ENCODE measurements at regions not wholly inside any gene's neighbourhood (a gene's known extent, or its start where the extent isn't known, plus 50 kb on each side); places are given as distances from the start of the nearest gene placed in this dataset.

- no peak for DNase-seq
These were observed 140.1 kb upstream of the PARP11 start for GRCh38 chr12:4012977-4013968.

GRCh38 chr12:4012073-4012472 is 138.9 kb upstream of the PARP11 start:
- DNase-seq: no peak

DNA sequence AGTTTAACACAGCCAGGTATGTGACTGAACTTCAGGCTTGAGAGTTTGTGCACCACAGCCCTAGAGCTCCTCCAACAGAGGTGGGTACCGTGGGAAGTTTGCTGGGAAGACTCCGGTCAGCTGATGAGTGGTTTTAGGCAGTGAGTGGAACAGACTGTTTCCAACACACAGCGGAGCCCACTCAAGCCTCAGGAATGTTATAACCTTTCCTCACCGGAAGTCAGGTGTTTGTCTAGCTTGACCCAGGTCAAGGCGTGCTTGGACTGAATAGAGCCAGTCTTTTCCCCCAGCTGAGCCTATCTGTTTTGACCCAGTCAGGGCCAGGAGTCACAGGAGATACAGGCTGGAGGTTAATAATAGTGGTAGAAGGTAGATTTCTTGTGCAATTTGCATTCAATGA is 138.4 kb upstream of the PARP11 start:
- no peak for DNase-seq

DNA sequence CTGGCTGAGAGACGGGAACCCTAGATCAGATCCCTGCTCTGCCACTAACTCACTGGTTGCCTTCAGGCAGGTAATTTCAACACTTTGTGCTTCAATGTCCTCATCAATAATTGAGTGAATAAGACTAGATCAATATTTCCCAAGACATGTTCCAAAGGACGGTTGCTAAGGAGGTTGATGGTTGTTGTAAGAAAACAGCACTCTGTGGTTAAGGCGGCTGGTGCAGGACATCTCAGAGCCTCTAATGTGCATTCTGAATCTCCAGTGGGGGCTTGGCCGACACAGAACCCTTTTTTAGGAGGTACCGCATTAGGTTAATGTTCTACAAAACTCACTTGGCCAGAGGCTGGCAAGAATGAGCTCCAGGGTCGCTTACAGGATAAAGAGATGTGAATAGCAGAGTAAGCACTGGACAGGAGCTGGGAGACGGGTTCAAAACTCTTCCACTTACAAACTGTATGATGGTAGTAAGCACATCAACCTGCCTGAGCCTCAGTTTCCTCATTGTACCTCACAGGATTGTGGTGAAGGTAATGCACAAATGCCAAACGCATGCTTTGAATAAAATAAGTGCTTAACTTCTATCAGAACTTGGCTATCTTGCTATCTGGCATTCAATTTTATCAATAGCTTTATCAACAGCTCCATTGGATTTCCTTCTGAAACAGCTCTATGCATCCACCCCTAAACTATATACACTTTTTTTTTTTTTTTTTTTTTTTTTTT is 136.9 kb upstream of the PARP11 start:
- no peak for DNase-seq

- DNase-seq: no peak
These were observed 133.5 kb upstream of the PARP11 start for GRCh38 chr12:4006743-4007142.

- DNase-seq: no peak
These were observed 132.7 kb upstream of the PARP11 start for GRCh38 chr12:4005851-4006430.

DNA sequence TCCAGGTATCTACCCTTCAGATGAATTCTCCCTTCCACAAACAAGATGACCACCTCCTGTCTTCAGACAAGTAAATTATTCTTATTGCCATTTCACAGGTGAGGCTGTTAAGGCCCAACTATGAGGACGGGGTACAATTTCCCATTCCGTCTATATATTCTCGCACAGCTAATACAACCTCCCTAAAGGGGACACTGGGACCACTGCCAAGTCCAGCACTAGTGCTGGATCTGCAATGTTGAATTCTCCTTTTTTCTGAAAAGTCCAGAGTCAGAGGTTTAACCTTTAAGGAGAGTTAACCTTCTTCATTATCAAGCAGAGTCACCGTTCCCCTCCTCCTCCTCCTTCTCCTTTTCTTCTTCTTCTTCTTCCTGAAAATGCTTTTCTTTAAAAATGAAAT is 130.4 kb upstream of the PARP11 start:
- no peak for DNase-seq

GRCh38 chr12:4002601-4003000 is 129.4 kb upstream of the PARP11 start:
- DNase-seq: no peak

DNA sequence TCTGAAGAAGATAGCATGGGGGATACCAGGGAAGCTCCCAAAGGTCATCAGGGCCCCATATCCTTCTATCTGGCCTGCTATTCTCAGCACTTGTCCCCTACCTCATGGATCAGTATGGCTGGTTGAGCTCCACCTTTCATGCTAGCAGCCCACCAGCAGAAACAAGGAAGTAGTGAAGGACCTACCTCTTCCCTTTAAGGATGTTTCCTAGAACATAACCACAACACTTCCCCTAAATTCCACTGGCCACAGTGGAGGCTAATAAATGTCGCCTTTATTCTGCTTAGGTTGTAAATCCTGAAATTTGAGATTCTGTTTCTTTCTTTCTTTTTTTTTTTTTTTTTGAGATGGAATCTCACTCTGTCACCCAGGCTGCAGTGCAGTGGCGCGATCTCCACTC is 128.6 kb upstream of the PARP11 start:
- DNase-seq: no peak

GRCh38 chr12:4001031-4001430 is 127.8 kb upstream of the PARP11 start:
- no peak for DNase-seq

DNA sequence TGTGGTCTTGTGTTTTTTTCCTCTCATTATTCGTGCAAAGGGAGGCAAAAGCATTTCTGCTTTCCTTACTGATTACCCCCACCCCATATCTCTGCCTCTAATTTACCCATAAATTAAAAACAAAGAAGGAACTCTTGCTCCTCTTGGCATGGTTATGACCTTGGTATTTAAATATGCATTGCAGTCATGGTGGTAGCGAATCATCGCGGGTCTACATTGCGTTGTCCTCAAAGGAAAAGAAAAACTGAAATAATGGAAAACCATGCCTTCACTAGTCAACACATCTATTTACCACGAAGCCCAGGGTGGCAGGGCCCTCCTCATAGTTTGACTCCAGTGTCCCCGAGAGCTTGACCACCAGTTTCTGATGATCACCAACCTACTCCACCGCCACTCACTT is 126.7 kb upstream of the PARP11 start:
- DNase-seq: no peak

DNA sequence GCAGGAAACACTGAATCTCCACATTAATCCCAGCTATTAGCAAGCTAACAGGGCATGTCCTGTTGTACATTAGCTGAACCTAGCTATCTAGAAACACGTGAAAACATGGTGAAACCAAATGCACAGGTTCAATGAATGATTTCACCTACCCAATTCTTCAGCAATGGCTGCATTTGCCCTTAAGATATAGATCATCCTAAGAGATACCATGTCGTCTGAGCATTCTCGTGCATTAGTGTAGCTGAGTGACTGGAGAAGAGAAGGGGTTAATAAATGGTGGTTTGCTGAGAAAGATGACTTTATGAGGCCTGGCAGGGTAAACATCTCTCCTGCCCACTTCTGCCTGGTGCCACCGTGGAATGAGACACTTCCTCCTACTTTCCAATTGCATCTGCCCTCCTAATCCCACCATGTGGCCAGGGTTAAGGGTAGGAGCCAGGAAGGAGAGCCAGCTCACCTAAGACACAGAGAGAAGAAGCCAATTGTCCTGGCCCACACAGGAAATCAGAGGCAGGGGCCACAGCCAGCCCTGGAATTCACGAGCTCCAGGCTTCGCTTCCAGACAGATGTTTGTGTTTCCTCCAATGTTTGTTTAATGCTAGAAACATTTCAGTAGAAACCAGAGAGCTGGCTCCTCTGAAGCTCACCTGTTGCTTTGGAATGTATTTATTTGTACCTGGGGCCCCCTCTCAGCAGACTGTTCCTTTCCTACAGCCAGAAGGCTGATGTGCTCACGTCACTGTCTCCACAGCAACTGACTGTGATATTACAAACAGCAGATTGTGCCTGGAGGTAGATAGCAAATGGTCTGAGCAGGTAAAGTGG is 126.0 kb upstream of the PARP11 start:
- no peak for DNase-seq

DNA sequence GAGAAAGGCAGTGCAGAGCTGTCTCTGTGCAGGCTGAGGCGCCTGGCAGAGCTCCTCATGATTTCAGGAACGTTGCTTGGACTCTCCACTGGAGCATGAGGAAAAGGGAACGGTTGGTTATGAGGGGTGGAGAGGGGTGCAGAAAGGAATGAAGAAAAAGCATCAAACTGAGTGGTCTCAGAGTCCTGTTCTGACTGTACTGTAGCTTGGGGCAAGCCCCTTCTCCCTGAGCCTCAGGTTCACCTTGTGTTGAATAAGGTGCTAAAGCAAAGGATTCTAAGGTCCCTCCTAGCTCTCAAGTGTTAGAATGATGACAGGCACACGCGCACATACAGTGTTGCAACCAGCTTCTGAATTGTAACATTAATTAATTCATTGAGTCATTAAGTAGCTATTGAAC is 125.2 kb upstream of the PARP11 start:
- no peak for DNase-seq

- DNase-seq: no peak
These were observed 123.1 kb upstream of the PARP11 start for GRCh38 chr12:3996322-3996721.

GRCh38 chr12:3995306-3995705 is 122.1 kb upstream of the PARP11 start:
- DNase-seq: no peak

DNA sequence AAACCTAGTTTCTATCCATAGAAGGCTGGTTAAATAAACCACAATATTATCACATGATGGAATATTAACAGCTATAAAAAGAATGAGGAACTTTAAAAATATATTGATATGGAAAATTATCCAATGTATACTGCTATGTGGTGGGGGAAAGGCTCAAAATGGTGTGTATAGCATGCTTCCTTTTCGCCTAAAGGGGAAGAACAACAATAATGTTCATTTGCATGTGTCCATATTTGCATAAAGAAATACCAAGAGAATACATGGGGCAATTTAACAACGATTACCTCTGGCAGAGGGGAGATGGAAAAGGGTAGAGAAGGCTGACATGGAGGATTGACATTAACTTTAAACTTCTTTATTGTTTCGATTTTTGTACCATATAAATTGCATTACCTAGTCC is 121.3 kb upstream of the PARP11 start:
- no peak for DNase-seq

DNA sequence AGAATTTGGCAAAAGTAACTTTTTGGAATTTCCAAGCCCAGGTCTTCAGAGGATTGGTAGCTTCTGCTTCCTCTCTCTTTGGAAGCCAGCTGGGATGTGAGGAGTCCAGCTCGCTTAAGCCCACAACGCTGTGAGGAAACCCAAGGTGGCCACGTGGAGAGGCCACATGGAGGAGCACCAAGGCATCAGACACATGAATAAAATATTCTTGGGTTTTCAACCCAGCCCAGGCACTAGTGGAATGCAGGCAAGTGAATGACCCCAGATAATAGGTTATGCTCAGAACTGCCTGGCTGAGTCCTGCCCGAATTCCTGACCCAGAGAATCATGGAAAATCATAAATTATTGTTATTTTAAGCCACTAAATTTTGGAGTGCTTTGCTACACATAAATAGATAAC is 119.7 kb upstream of the PARP11 start:
- no peak for DNase-seq

DNA sequence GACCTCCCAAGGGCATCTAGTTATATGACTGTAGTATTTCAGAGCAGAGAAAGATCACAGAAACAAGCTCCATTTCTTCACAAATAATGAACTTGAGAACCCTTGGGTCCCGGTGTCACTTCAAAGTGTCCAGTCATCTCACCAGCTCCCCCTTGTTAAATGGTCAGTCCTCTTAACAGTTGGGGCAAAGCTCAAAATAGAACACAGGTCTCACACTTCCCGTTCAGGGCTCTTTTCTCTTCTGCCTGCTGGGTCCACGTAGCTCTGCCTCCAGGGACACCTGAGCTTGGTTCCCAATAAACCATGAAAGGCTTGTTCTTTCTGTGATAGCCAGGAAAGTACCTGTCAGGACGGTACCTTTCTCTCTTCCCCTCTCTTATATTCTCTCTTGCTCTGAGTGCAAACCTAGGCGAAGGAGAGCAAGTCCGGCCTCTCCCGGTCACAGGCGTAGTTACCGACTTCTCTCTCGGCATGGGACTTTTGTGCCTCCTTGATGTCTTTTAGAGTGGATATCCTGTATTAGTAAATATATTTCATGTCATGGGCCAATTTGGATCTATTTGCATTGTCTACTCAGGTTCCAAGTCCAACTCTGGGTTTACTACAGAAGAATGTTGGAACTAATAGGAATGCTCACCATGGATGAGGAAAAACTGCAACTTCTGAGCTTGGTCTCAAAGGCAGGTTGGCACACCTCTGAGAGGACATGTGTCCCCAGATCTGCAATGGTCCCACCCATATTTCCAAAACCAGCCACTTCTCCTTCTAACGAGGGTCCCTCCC is 118.8 kb upstream of the PARP11 start:
- DNase-seq: no peak

- no peak for DNase-seq
These were observed 117.5 kb upstream of the PARP11 start for GRCh38 chr12:3990501-3991280.

GRCh38 chr12:3989218-3989550 is 116.0 kb upstream of the PARP11 start:
- DNase-seq: no peak

DNA sequence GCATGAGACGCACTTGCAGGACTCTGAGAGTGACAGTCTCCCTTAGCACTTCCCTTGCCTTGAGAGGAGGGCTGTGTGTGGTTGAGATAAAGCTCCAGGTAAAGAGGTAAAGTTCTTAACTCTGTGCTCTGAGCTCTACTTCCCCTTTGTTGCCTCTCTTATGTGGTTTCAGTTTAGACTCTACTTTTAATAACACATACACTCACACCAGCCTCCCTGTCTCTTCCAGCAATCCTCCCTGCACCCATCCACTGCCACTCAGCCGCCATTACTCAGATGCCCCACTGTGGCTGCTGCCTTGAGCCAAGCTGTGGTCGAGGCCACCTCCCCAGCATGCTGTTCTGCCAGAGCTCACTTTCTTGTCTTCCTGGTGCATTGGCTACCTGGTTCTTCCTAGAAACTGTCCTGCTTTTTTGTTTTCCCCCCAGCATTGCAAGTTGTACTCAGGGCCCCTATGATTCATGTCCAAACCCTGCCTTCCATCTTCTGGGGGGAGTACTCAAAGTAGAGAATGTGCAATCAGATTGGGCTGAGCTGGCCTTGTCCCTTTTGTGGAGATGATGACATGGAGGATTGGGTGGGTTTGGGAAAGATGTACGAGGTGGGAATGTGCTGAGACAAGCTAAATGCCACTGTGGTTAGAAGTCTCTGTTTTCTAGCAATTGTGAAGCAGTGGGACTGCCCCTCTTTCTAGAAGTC is 115.5 kb upstream of the PARP11 start:
- DNase-seq: no peak

Data from NCI-H2107 (cell line).